ENCODE measurements at regions not wholly inside any gene's neighbourhood (a gene's known extent, or its start where the extent isn't known, plus 50 kb on each side); places are given as distances from the start of the nearest gene placed in this dataset.

- no peak overlapping the region for H3K27ac ChIP-seq
- H3K36me3 ChIP-seq = no peaks in the 10 kb centered on the region
- H3K4me3 ChIP-seq = no peak overlapping the region
- WGBS, 2 donors = 65 to 66% methylated on average over 4 of the region's 4 CpGs
- H3K4me1 ChIP-seq = peaks cover 0 to 15% (median 5%) of the 10 kb centered on the region in 4 donors
- no peaks in the 10 kb centered on the region for H3K27me3 ChIP-seq
- no peak for DNase-seq
- H3K9me3 ChIP-seq = no peaks in the 10 kb centered on the region
- TF ChIP-seq POLR2A (IDR thresholded peaks at IDR 0.05) = no peak
- TF ChIP-seq CTCF (IDR thresholded peaks at IDR 0.05) = no peak
- no peak for TF ChIP-seq POLR2AphosphoS5 (IDR thresholded peaks at IDR 0.05)
- no peak for TF ChIP-seq EP300 (IDR thresholded peaks at IDR 0.05)
- intact Hi-C loops (cut with DNase I) = no loop called here
These were observed 188.3 kb downstream of the MIB1 start for GRCh38 chr18:21928925-21929324.

GRCh38 chr18:21930177-21930576, 189.6 kb downstream of the MIB1 start:
- intact Hi-C loops (cut with DNase I) = no loop called here
- no peak overlapping the region for H3K27ac ChIP-seq
- 80 to 89% methylated on average over 6 of the region's 6 CpGs for WGBS, 2 donors
- peaks cover 0 to 15% (median 5%) of the 10 kb centered on the region in 4 donors for H3K4me1 ChIP-seq
- no peak overlapping the region for H3K4me3 ChIP-seq
- no peaks in the 10 kb centered on the region for H3K9me3 ChIP-seq
- no peaks in the 10 kb centered on the region for H3K27me3 ChIP-seq
- no peak for DNase-seq
- TF ChIP-seq EP300 (IDR thresholded peaks at IDR 0.05) (no peak), POLR2AphosphoS5 (IDR thresholded peaks at IDR 0.05) (no peak), POLR2A (IDR thresholded peaks at IDR 0.05) (no peak), CTCF (IDR thresholded peaks at IDR 0.05) (no peak)
- H3K36me3 ChIP-seq = no peaks in the 10 kb centered on the region

GRCh38 chr18:21933931-21934765, 193.6 kb downstream of the MIB1 start:
- 84 to 87% methylated on average over 10 of the region's 10 CpGs for WGBS, 2 donors
- Histone ChIP-seq H3K4me1 (peaks cover 0 to 15% (median 5%) of the 10 kb centered on the region in 4 donors), H3K27ac (no peak overlapping the region), H3K9me3 (no peaks in the 10 kb centered on the region), H3K4me3 (no peak overlapping the region), H3K36me3 (no peaks in the 10 kb centered on the region), H3K27me3 (no peaks in the 10 kb centered on the region)
- intact Hi-C loops (cut with DNase I) = no loop called here
- no peak for TF ChIP-seq POLR2A (IDR thresholded peaks at IDR 0.05)
- TF ChIP-seq CTCF (IDR thresholded peaks at IDR 0.05) = no peak
- DNase-seq = no peak

- WGBS, 2 donors = 90 to 93% methylated on average over 4 of the region's 4 CpGs
These were observed 194.1 kb downstream of the MIB1 start for GRCh38 chr18:21934766-21935015.

More at GRCh38 chr18:21934766-21935015, 194.1 kb downstream of the MIB1 start:
- Histone ChIP-seq H3K27me3 (no peaks in the 10 kb centered on the region), H3K9me3 (no peaks in the 10 kb centered on the region), H3K4me3 (no peak overlapping the region), H3K36me3 (no peaks in the 10 kb centered on the region), H3K27ac (no peak overlapping the region), H3K4me1 (peaks cover 0 to 15% (median 5%) of the 10 kb centered on the region in 4 donors)
- no peak for DNase-seq
- intact Hi-C loops (cut with DNase I) = no loop called here
- no peak for TF ChIP-seq CTCF (IDR thresholded peaks at IDR 0.05)
- no peak for TF ChIP-seq POLR2A (IDR thresholded peaks at IDR 0.05)
- no peak for TF ChIP-seq EP300 (IDR thresholded peaks at IDR 0.05)
- TF ChIP-seq POLR2AphosphoS5 (IDR thresholded peaks at IDR 0.05) = no peak
